SK-N-SH (cell line): ENCODE measurements at regions not wholly inside any gene's neighbourhood (a gene's known extent, or its start where the extent isn't known, plus 50 kb on each side); places are given as distances from the start of the nearest gene placed in this dataset.
A peak's percentile ranks its signal among the peaks of the same experiment; 100 is the strongest.

Experiments
- CTCF ChIA-PET: fragments of 300-600, 350-600 bp; formaldehyde crosslinking; extraction: SDS; loops from one replicate; lab custom pipeline; 2021; lab: Yijun Ruan, JAX
- POLR2A ChIA-PET: fragments of 350-600 bp; sonication (Branson Sonifier 250); formaldehyde crosslinking; extraction: SDS; loops from one replicate; lab custom pipeline; 2020; ENCODE audit warnings: antibody characterized with exemption, inconsistent platforms; lab: Yijun Ruan, JAX
- DNase-seq: peaks from one replicate; pipeline ENCODE4 v3.0.0; 2012
- H2AFZ ChIP-seq: fragments of 200-600 bp; sonication (generic); 2 replicates; pipeline ENCODE4 v1.8.1; 2016; ENCODE audit warnings: antibody characterized with exemption, mild to moderate bottlenecking, low read depth
- H3F3A ChIP-seq: fragments of 200-600 bp; sonication (generic); replicated peaks from 2 replicates; pipeline ENCODE3; 2016; ENCODE audit warnings: antibody characterized with exemption, mild to moderate bottlenecking; ENCODE audit not compliant: insufficient read depth
- H3K27ac ChIP-seq, 2 experiments: fragments of 200-500 bp in 1 of 2; fragments of 200-600 bp in 1 of 2; sonication (Bioruptor generic) in 1 of 2; sonication (generic), shearing (Covaris generic) in 1 of 2; 2 replicates each; pipeline versions ENCODE4 v1.5.1 to v1.6.1; 2014 to 2016; ENCODE audit warnings: low read depth in 2 of 2, inconsistent platforms in 1 of 2, low read length in 1 of 2, mild to moderate bottlenecking in 1 of 2, mixed read lengths in 1 of 2
- H3K27me3 ChIP-seq: fragments of 200-600 bp; sonication (generic), shearing (Covaris generic); 2 replicates; pipeline ENCODE4 v1.6.1; 2016; ENCODE audit warnings: mixed run types; ENCODE audit not compliant: insufficient read depth
- H3K36me3 ChIP-seq, 2 experiments: fragments of 200-500 bp in 1 of 2; fragments of 200-600 bp in 1 of 2; sonication (Bioruptor generic) in 1 of 2; sonication (generic) in 1 of 2; replicated peaks in 1 of 2; 2 replicates each; pipeline versions ENCODE3 to v1.5.1; 2014 to 2016; ENCODE audit warnings: low read length in 1 of 2, mild to moderate bottlenecking in 1 of 2; ENCODE audit not compliant: insufficient read depth in 2 of 2, control insufficient read depth in 1 of 2
- H3K4me1 ChIP-seq, 2 experiments: fragments of 200-500 bp in 1 of 2; fragments of 200-600 bp in 1 of 2; sonication (Bioruptor generic) in 1 of 2; sonication (generic), shearing (Covaris generic) in 1 of 2; 2 replicates each; pipeline versions ENCODE4 v1.5.1 to v1.6.1; 2014 to 2016; ENCODE audit warnings: low read depth in 1 of 2, low read length in 1 of 2, mixed run types in 1 of 2; ENCODE audit not compliant: insufficient read depth in 2 of 2, control insufficient read depth in 1 of 2
- H3K4me2 ChIP-seq: fragments of 200-600 bp; sonication (generic), shearing (Covaris generic); 2 replicates; pipeline ENCODE4 v1.6.1; 2017; ENCODE audit warnings: mixed run types
- H3K4me3 ChIP-seq, 2 experiments: fragments of 200-500 bp in 1 of 2; fragments of 200-600 bp in 1 of 2; sonication (Bioruptor generic) in 1 of 2; sonication (generic), shearing (Covaris generic) in 1 of 2; 2 replicates each; pipeline versions ENCODE4 v1.5.1 to v1.8.1; 2014 to 2016; ENCODE audit warnings: low read depth in 2 of 2, inconsistent platforms in 1 of 2, low read length in 1 of 2, mild to moderate bottlenecking in 1 of 2, mixed read lengths in 1 of 2, moderate library complexity in 1 of 2
- H3K79me2 ChIP-seq: fragments of 200-600 bp; sonication (generic); 2 replicates; pipeline ENCODE4 v1.8.1; 2017; ENCODE audit warnings: mild to moderate bottlenecking; ENCODE audit not compliant: insufficient read depth
- H3K9ac ChIP-seq: fragments of 200-600 bp; sonication (generic); 2 replicates; pipeline ENCODE4 v1.6.1; 2017; ENCODE audit warnings: mixed run types
- H3K9me2 ChIP-seq: fragments of 200-600 bp; sonication (generic); 2 replicates; pipeline ENCODE4 v1.6.1; 2017; ENCODE audit warnings: mixed run types
- H3K9me3 ChIP-seq: fragments of 200-600 bp; sonication (generic); 2 replicates; pipeline ENCODE4 v1.6.1; 2017; ENCODE audit warnings: mixed run types, mild to moderate bottlenecking, moderate library complexity
- H4K20me1 ChIP-seq: fragments of 200-600 bp; sonication (generic); 2 replicates; pipeline ENCODE4 v1.6.1; 2017; ENCODE audit warnings: mild to moderate bottlenecking, mixed run types; ENCODE audit not compliant: insufficient read depth
- EP300 ChIP-seq, 2 experiments: IDR thresholded peaks; 2 replicates each; pipeline versions ENCODE4 v1.4.0 to v1.6.1; 2012; ENCODE audit warnings: borderline replicate concordance in 1 of 2, low read depth in 1 of 2, low read length in 1 of 2
- EZH2phosphoT487 ChIP-seq: fragments of 200-600 bp; sonication (generic); IDR thresholded peaks from 2 replicates; pipeline ENCODE4 v1.6.1; 2017; ENCODE audit warnings: low read depth, mixed run types, mild to moderate bottlenecking, antibody characterized with exemption, moderate library complexity, borderline replicate concordance
- FOSL2 ChIP-seq: IDR thresholded peaks from 2 replicates; pipeline ENCODE4 v1.4.0; 2012; ENCODE audit warnings: low read depth, mild to moderate bottlenecking, moderate library complexity, borderline replicate concordance
- IRF3 ChIP-seq: fragments of 150-350 bp; IDR thresholded peaks from 2 replicates; pipeline ENCODE4 v1.6.1; 2016; ENCODE audit warnings: mild to moderate bottlenecking, low read depth, low read length
- MAX ChIP-seq: IDR thresholded peaks from 2 replicates; pipeline ENCODE4 v1.4.0; 2012; ENCODE audit warnings: low read depth
- MXI1 ChIP-seq: IDR thresholded peaks from 2 replicates; pipeline ENCODE4 v1.6.1; 2012; ENCODE audit warnings: mild to moderate bottlenecking, low read depth, low read length, improper control_type of control experiment
- NFIC ChIP-seq: IDR thresholded peaks from 2 replicates; pipeline ENCODE4 v1.4.0; 2012; ENCODE audit warnings: borderline replicate concordance
- NRF1 ChIP-seq: IDR thresholded peaks from 2 replicates; pipeline ENCODE4 v1.6.1; 2012; ENCODE audit warnings: low read depth, mild to moderate bottlenecking, low read length
- RAD21 ChIP-seq: IDR thresholded peaks from 2 replicates; pipeline ENCODE4 v1.6.1; 2012; ENCODE audit warnings: mild to moderate bottlenecking, low read length
- RFX5 ChIP-seq: IDR thresholded peaks from 2 replicates; pipeline ENCODE4 v1.6.1; 2012; ENCODE audit warnings: mild to moderate bottlenecking, improper control_type of control experiment, low read length
- RXRA ChIP-seq: IDR thresholded peaks from 2 replicates; pipeline ENCODE4 v1.4.0; 2012; ENCODE audit warnings: low read depth, mild to moderate bottlenecking, borderline replicate concordance
- SIN3A ChIP-seq: IDR thresholded peaks from 2 replicates; pipeline ENCODE4 v1.6.1; 2012; ENCODE audit warnings: low read depth, mild to moderate bottlenecking, low read length, moderate library complexity, borderline replicate concordance
- USF1 ChIP-seq: IDR thresholded peaks from 2 replicates; pipeline ENCODE4 v1.4.0; 2012; ENCODE audit warnings: low read depth, borderline replicate concordance
- ZBTB33 ChIP-seq: IDR thresholded peaks from 2 replicates; pipeline ENCODE4 v1.4.0; 2012; ENCODE audit warnings: low read depth, borderline replicate concordance
- WGBS: methylation state at CpG from one replicate; pipeline ENCODE4 v1.1.6; 2017; ENCODE audit warnings: low lambda C conversion rate; 5-methylcytosine and 5-hydroxymethylcytosine counted together

- ChIA-PET CTCF (no interaction called here), POLR2A (no interaction called here)
- Histone ChIP-seq H3K4me2 (no peak overlapping the region), H4K20me1 (no peaks in the 10 kb centered on the region), H3K4me3 (no peak overlapping the region), H3K79me2 (no peaks in the 10 kb centered on the region), H3F3A (no peaks in the 10 kb centered on the region), H3K9ac (no peak overlapping the region), H3K9me2 (no peaks in the 10 kb centered on the region), H3K9me3 (no peaks in the 10 kb centered on the region), H3K27ac (peak overlapping the region in 1 of 2 experiments; percentile 73; a peak in 2 of 4 replicates), H3K36me3 (no peaks in the 10 kb centered on the region), H3K27me3 (no peaks in the 10 kb centered on the region), H3K4me1 (peaks cover 0 to 12% of the 10 kb centered on the region in 2 experiments; a peak in 1 of 4 replicates), H2AFZ (peak overlapping the region; percentile 63; the same call in 1 of the 2 replicates)
- TF ChIP-seq ZBTB33 (no peak), EP300 (IDR thresholded peaks at IDR 0.05; ENCODE audit: borderline replicate concordance in 1 of 2, low read depth in 1 of 2, low read length in 1 of 2) (no peak), IRF3 (no peak), RAD21 (no peak), EZH2phosphoT487 (no peak), MAX (no peak), USF1 (no peak), NRF1 (no peak), RXRA (no peak), RFX5 (no peak), FOSL2 (no peak), NFIC (no peak), SIN3A (no peak), MXI1 (no peak)
- 89% methylated on average over 6 of the region's 6 CpGs for WGBS
- DNase-seq: no peak
Observed at GRCh38 chr2:67502346-67503065, 105.4 kb downstream of the ETAA1 start.
